Activated CD8-positive, alpha-beta T cell treated with anti-CD3 and anti-CD28 coated beads for 36 hours (primary cell): ENCODE measurements at regions not wholly inside any gene's neighbourhood (a gene's known extent, or its start where the extent isn't known, plus 50 kb on each side); places are given as distances from the start of the nearest gene placed in this dataset.

Experiments used
- ATAC-seq: fragments of 200-7000 bp; cut with Tn5 transposase; one replicate; pipeline ENCODE4 v1.10.0; 2021; ENCODE audit warnings: mild to moderate bottlenecking, moderate library complexity
- CTCF ChIA-PET: fragments of 350-600 bp; sonication (Branson Sonifier 250); formaldehyde crosslinking; loops from one replicate; lab custom pipeline; 2021; ENCODE audit warnings: antibody characterized with exemption; lab: Charles Lee
- POLR2A ChIA-PET: fragments of 350-600 bp; sonication (Branson Sonifier 250); formaldehyde crosslinking; loops from one replicate; lab custom pipeline; 2021; ENCODE audit warnings: antibody characterized with exemption; lab: Charles Lee
- DNase-seq: peaks from one replicate; pipeline ENCODE4 v3.0.0-alpha.2; 2020
- H3K27ac Mint-ChIP-seq: one replicate; pipeline ENCODE4 v1.8.0; 2021; ENCODE audit warnings: mild to moderate bottlenecking, mixed read lengths
- H3K27me3 Mint-ChIP-seq: one replicate; pipeline ENCODE4 v1.8.0; 2021; ENCODE audit warnings: mixed read lengths
- H3K36me3 Mint-ChIP-seq: one replicate; pipeline ENCODE4 v1.8.0; 2021; ENCODE audit warnings: low read depth, mixed read lengths
- H3K4me1 Mint-ChIP-seq: one replicate; pipeline ENCODE4 v1.8.0; 2021; ENCODE audit warnings: low read depth, mixed read lengths
- H3K4me3 Mint-ChIP-seq: one replicate; pipeline ENCODE4 v1.8.0; 2021; ENCODE audit warnings: mild to moderate bottlenecking, moderate library complexity, mixed read lengths
- H3K9me3 Mint-ChIP-seq: one replicate; pipeline ENCODE4 v1.8.0; 2021; ENCODE audit warnings: mixed read lengths
- intact Hi-C: fragments of 100-400 bp; cut with micrococcal nuclease; formaldehyde crosslinking; loops from one replicate; pipeline ENCODE4 v1.10.0; 2022
- TF ChIP-seq, protein P1 (sequence below): fragments of 200-600 bp; IDR thresholded peaks from one replicate; pipeline ENCODE4 v1.8.0; 2022; ENCODE audit warnings: antibody characterized with exemption, mild to moderate bottlenecking

GRCh38 chr21:23638131-23638695, 1969.1 kb downstream of the MRPL39 start:
- H3K4me3 Mint-ChIP-seq, result no peak overlapping the region
- ChIA-PET POLR2A (no interaction called here), CTCF (no interaction called here)
- peaks cover 1% of the 10 kb centered on the region for H3K27me3 Mint-ChIP-seq
- intact Hi-C loops, result no loop called here
- no peak for DNase-seq
- no peaks in the 10 kb centered on the region for H3K4me1 Mint-ChIP-seq
- ATAC-seq, result no peak
- H3K27ac Mint-ChIP-seq, result no peak overlapping the region
- H3K36me3 Mint-ChIP-seq, result no peaks in the 10 kb centered on the region
- H3K9me3 Mint-ChIP-seq, result no peaks in the 10 kb centered on the region
- TF ChIP-seq, protein P1, sequence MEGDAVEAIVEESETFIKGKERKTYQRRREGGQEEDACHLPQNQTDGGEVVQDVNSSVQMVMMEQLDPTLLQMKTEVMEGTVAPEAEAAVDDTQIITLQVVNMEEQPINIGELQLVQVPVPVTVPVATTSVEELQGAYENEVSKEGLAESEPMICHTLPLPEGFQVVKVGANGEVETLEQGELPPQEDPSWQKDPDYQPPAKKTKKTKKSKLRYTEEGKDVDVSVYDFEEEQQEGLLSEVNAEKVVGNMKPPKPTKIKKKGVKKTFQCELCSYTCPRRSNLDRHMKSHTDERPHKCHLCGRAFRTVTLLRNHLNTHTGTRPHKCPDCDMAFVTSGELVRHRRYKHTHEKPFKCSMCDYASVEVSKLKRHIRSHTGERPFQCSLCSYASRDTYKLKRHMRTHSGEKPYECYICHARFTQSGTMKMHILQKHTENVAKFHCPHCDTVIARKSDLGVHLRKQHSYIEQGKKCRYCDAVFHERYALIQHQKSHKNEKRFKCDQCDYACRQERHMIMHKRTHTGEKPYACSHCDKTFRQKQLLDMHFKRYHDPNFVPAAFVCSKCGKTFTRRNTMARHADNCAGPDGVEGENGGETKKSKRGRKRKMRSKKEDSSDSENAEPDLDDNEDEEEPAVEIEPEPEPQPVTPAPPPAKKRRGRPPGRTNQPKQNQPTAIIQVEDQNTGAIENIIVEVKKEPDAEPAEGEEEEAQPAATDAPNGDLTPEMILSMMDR, result no peak

- DNase-seq, result no peak
- Mint-ChIP-seq H3K27ac (no peak overlapping the region), H3K36me3 (no peaks in the 10 kb centered on the region), H3K4me3 (no peak overlapping the region), H3K9me3 (no peaks in the 10 kb centered on the region), H3K4me1 (no peaks in the 10 kb centered on the region), H3K27me3 (no peaks in the 10 kb centered on the region)
- POLR2A ChIA-PET, result no interaction called here
- intact Hi-C loops, result no loop called here
- CTCF ChIA-PET, result no interaction called here
- no peak for ATAC-seq
- TF ChIP-seq, protein P1, result no peak
Measured at GRCh38 chr21:23633447-23633940, 1973.8 kb downstream of the MRPL39 start.

GRCh38 chr21:23624281-23624680, 1983.0 kb downstream of the MRPL39 start:
- H3K4me1 Mint-ChIP-seq, result no peaks in the 10 kb centered on the region

DNA sequence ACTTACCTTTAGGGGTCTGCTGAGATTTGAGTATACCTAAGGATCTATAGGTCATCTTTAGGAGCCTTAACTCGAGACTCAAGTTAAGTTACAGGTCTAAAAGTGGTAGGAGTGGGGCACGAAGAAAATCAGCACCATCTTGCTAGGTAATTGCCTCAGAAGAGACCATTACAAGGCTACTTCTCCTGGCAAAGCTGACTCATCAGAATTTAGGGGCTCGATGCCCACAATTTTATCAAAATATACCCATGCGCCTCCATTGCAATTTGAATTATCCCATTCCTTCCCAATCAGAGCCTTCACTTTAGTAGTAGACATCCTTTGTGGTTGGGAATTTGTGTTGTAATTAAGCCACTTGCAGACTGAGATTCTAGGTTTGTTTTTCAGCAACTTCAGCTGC, 1994.3 kb downstream of the MRPL39 start:
- ATAC-seq (no peak), DNase-seq (no peak)
- no peaks in the 10 kb centered on the region for H3K36me3 Mint-ChIP-seq
- intact Hi-C loops, result no loop called here
- CTCF ChIA-PET, result no interaction called here
- no peak overlapping the region for H3K4me3 Mint-ChIP-seq
- H3K4me1 Mint-ChIP-seq, result no peaks in the 10 kb centered on the region
- H3K9me3 Mint-ChIP-seq, result no peaks in the 10 kb centered on the region
- POLR2A ChIA-PET, result no interaction called here
- no peaks in the 10 kb centered on the region for H3K27me3 Mint-ChIP-seq
- no peak overlapping the region for H3K27ac Mint-ChIP-seq
- TF ChIP-seq, protein P1, result no peak

More at GRCh38 chr21:23624281-23624680, 1983.0 kb downstream of the MRPL39 start:
- intact Hi-C loops, result no loop called here
- ATAC-seq (no peak), DNase-seq (no peak)
- H3K27me3 Mint-ChIP-seq, result no peaks in the 10 kb centered on the region
- no peaks in the 10 kb centered on the region for H3K36me3 Mint-ChIP-seq
- TF ChIP-seq, protein P1, result no peak
- H3K9me3 Mint-ChIP-seq, result peaks cover 1% of the 10 kb centered on the region
- H3K4me3 Mint-ChIP-seq, result no peak overlapping the region
- ChIA-PET POLR2A (no interaction called here), CTCF (no interaction called here)
- no peak overlapping the region for H3K27ac Mint-ChIP-seq

DNA sequence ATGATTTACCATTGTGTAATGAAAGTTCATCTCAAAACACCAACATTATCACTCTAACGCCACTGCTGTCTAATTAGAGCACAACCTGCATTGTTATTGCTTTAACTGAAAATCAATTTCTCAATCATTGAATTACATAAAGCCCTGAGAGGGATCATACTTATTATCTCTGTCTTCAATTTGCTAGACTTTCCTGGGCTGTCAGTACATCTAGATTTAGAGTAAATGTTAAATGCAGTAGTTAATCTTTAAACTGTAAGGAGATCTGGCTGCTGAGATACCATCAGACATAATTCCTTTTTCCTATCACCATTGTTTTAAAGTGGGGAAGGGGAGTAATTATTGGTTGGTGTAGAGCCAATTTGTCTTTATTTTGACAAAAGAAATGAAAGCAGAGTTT, 1995.1 kb downstream of the MRPL39 start:
- POLR2A ChIA-PET, result no interaction called here
- intact Hi-C loops, result no loop called here
- H3K4me1 Mint-ChIP-seq, result no peaks in the 10 kb centered on the region
- ATAC-seq (no peak), DNase-seq (no peak)
- H3K9me3 Mint-ChIP-seq, result no peaks in the 10 kb centered on the region
- CTCF ChIA-PET, result no interaction called here
- H3K36me3 Mint-ChIP-seq, result no peaks in the 10 kb centered on the region
- no peaks in the 10 kb centered on the region for H3K27me3 Mint-ChIP-seq
- TF ChIP-seq, protein P1, result no peak
- no peak overlapping the region for H3K27ac Mint-ChIP-seq
- no peak overlapping the region for H3K4me3 Mint-ChIP-seq
